ENCODE measurements at regions not wholly inside any gene's neighbourhood (a gene's known extent, or its start where the extent isn't known, plus 50 kb on each side); places are given as distances from the start of the nearest gene placed in this dataset.
A peak's percentile ranks its signal among the peaks of the same experiment; 100 is the strongest.

DNA sequence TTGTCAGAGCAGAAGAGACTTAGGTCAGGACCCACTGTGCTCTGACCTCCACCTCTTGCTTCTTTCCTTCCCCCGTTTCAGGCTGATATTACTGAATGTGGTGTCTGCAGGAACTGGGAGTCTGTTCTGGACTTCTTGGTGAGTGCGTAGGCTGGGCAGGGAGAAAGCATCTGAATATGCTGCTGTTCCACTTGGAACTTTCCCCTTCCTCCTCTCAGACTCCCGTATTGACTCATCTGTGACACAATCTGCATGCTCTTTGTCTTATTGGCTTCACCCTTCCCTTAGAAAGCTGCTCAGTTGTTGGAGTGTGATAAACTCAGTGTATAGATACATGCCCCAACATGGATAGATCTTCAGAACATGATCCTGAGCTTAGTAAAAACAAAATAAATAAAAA is 137.6 kb upstream of the HABP2 start:
- peak; percentile 64 for DNase-seq (ENCODE audit: low read depth)
- no peak overlapping the region for H3K4me3 ChIP-seq (ENCODE audit: low read length)
- TF ChIP-seq, protein P1, sequence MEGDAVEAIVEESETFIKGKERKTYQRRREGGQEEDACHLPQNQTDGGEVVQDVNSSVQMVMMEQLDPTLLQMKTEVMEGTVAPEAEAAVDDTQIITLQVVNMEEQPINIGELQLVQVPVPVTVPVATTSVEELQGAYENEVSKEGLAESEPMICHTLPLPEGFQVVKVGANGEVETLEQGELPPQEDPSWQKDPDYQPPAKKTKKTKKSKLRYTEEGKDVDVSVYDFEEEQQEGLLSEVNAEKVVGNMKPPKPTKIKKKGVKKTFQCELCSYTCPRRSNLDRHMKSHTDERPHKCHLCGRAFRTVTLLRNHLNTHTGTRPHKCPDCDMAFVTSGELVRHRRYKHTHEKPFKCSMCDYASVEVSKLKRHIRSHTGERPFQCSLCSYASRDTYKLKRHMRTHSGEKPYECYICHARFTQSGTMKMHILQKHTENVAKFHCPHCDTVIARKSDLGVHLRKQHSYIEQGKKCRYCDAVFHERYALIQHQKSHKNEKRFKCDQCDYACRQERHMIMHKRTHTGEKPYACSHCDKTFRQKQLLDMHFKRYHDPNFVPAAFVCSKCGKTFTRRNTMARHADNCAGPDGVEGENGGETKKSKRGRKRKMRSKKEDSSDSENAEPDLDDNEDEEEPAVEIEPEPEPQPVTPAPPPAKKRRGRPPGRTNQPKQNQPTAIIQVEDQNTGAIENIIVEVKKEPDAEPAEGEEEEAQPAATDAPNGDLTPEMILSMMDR (conservative IDR thresholded peaks at IDR 0.05; ENCODE audit: low read length): no peak

DNA sequence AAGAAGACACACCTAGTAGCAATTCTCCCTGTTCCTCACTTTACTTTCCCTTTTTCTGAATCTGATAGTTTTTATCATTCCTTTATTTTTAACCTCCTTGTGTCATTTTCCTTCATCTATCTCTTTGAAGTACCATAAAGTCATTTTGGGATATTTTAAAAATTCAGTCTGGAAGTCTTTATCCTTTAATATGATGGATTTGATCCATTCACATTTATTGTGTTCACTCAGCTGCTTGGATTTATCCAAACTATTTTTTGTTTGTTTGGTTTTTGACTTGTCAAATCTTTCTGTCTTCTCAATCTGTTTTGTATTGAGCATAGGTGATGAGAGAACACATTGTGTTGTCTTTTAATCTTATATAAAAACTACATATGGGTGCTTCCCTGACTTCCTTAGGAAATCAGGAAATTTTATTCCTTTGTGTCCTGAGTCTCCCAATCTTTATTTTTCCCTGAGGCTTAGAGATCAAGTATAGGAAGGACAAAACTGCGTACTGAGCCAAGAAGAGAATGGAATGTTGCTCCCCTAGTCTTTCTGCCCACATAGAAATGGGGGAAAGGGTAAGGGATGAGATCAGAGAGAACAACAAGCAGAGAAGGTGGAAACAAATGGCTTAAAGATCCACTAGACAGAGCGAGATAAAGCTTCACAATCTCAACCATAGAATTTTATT is 132.7 kb upstream of the HABP2 start:
- no peak for DNase-seq (ENCODE audit: low read depth)
- H3K4me3 ChIP-seq (ENCODE audit: low read length): no peak overlapping the region
- TF ChIP-seq, protein P1 (conservative IDR thresholded peaks at IDR 0.05; ENCODE audit: low read length): no peak

DNA sequence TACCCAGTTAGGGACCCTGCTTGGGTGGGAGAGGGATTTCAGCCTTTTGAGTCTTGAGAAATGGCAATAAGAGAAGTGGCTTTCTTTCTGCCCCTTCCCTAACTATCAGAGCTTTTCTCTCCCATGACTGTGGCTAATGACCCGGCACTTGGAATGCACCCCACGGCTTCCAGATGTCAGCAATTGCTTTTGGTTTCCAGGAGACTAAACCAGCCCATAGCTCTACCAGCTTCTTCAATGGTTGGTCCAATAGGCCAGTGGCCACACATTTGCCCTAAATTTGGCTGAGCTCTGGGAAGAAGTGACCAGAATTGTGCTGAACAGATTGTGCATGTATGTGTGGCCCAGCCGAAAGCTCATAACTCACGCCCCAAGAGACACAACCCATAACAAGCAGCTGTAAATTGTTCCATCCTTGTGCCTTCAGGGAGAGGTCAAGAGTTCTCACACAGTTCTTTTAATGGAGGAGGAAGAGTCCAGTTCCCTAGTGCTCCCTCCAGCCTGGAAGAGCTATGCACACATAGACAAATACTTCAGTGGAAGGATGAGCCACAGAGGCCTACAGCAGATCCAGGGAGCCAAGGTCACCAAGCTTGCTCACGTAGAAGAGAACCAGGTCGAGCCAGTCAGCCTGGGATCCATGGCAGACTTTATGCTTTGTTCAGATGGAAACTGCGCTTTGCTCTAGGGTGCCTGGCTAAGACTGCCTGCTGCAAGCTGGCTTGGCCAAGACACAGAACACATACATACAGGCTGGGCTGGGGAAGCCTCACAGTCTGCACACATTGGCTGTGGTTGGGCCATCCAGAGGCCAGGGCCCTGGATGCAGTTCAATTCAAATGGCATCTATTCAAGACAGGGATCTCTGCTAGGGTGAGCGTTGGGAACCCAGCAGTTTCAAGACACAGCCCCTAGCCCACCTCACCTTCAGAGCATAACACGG is 131.8 kb upstream of the HABP2 start:
- DNase-seq (ENCODE audit: low read depth): peak; percentile 54
- no peak overlapping the region for H3K4me3 ChIP-seq (ENCODE audit: low read length)
- TF ChIP-seq, protein P1 (conservative IDR thresholded peaks at IDR 0.05; ENCODE audit: low read length): no peak

DNA sequence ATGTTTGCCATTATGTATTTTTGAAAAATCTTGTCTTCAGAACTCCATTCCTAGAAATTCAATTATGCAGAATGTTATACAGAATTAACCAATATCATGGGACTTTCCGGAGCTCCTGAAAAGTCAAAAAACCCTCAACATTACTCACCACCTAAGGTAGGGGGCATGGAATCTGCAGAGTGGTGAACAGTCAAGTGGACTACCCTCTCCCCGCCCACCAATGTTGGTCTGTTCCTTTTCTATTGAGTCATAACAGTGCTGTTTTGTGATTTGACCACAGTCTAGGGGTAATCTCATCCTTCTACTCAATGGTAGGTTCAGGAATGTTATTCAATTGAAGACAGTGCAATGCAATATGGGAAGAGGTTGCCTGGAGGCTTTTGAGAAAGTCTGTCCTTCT is 130.5 kb upstream of the HABP2 start:
- TF ChIP-seq, protein P1 (conservative IDR thresholded peaks at IDR 0.05; ENCODE audit: low read length): no peak
- DNase-seq (ENCODE audit: low read depth): no peak
- no peak overlapping the region for H3K4me3 ChIP-seq (ENCODE audit: low read length)

DNA sequence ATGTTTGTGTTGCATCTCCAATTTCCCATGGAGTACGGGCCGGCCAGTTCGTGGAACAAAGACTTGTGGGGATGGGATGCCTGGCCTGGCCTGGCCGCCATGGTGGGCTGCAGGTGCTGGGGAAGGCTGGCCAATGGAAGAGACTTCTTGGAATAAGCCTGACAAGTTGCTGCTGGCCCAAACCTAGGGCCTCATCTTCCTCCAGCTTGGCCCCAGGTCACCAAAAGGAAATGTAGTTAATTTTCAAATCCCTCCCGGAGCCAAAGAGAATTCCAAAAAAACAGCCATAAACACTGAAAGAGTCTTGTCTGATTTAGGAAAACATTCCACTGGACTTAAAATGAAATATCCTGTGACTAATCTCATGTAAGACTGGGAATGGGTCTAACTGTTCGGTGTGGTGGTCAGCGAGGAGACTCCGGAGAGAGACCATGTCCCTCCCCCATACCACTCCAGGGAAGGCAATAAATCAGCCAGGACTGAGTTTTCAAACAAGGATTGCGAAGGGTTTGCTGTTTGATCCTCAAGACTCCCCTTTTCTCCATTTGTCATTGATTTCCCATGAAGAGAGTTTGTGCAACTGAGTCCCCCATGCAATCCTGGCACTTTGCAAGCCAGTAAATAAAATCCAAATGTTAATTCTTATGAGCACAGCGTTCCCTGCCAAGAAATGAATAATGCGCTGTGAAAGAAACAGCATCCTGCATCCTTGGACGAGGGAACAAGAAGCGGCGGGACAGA is 128.7 kb upstream of the HABP2 start:
- TF ChIP-seq, protein P1 (conservative IDR thresholded peaks at IDR 0.05; ENCODE audit: low read length): no peak
- H3K4me3 ChIP-seq (ENCODE audit: low read length): no peak overlapping the region
- peak; percentile 86 for DNase-seq (ENCODE audit: low read depth)

DNA sequence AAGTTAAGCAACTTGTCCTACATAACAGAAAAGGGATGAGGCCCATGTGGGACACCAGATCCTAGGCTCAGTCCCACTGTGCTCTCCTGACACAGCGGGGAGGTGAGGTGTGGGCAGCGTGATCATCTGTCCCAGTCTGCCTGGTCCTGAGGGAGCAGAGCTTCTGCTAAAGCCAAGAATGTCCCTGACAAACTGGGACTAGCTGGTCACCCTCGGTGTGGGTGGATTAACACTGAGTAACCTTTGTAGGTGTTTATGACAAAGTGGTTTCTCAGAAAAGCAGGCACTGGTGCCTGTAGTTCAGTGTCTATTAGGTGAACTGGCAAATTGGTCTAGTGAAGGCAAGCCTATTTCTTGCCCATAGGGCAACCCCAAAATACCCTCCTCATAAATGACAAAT is 127.8 kb upstream of the HABP2 start:
- TF ChIP-seq, protein P1 (conservative IDR thresholded peaks at IDR 0.05; ENCODE audit: low read length): no peak
- H3K4me3 ChIP-seq (ENCODE audit: low read length): no peak overlapping the region
- DNase-seq (ENCODE audit: low read depth): no peak

Data from AG10803 (cell line).